Spinal cord (tissue), 9 donors: ENCODE measurements at regions not wholly inside any gene's neighbourhood (a gene's known extent, or its start where the extent isn't known, plus 50 kb on each side); places are given as distances from the start of the nearest gene placed in this dataset.

Source experiments
- DNase-seq, 6 donors: peaks; one replicate each; pipeline versions ENCODE4 v3.0.0 to v3.0.0-alpha.2; 2013 to 2015; ENCODE audit warnings: low spot score in 6 of 6, low read depth in 4 of 6
- H3K27ac ChIP-seq: one replicate; pipeline ENCODE4 v1.5.1; 2013; ENCODE audit warnings: low read depth, low read length, control low read depth
- H3K27me3 ChIP-seq: one replicate; pipeline ENCODE4 v1.6.1; 2013; ENCODE audit warnings: low read length; ENCODE audit not compliant: control insufficient read depth, insufficient read depth
- H3K36me3 ChIP-seq: one replicate; pipeline ENCODE4 v1.6.1; 2013; ENCODE audit warnings: low read length; ENCODE audit not compliant: control insufficient read depth, insufficient read depth
- H3K4me1 ChIP-seq: one replicate; pipeline ENCODE4 v1.6.1; 2013; ENCODE audit warnings: low read length; ENCODE audit not compliant: control insufficient read depth, insufficient read depth
- H3K4me3 ChIP-seq: one replicate; pipeline ENCODE4 v1.5.1; 2013; ENCODE audit warnings: low read depth, low read length, control low read depth
- H3K9me3 ChIP-seq: one replicate; pipeline ENCODE4 v1.6.1; 2013; ENCODE audit warnings: low read length; ENCODE audit not compliant: control insufficient read depth, insufficient read depth
- WGBS: methylation state at CpG from one replicate; pipeline ENCODE4 v1.1.5; 2013; ENCODE audit warnings: missing lambda C conversion rate; ENCODE audit not compliant: insufficient coverage; 5-methylcytosine and 5-hydroxymethylcytosine counted together
- donor health status: healthy.

- H3K4me3 ChIP-seq, result no peak overlapping the region
- H3K27ac ChIP-seq, result no peak overlapping the region
- no peaks in the 10 kb centered on the region for H3K4me1 ChIP-seq
- 17% methylated on average over 2 of the region's 2 CpGs for WGBS
- no peaks in the 10 kb centered on the region for H3K27me3 ChIP-seq
- peak in 2 of 6 donors; percentile 5 to 13 for DNase-seq
- H3K36me3 ChIP-seq, result no peaks in the 10 kb centered on the region
- H3K9me3 ChIP-seq, result no peaks in the 10 kb centered on the region
Measured at GRCh38 chr20:7302250-7302649, 534.8 kb downstream of the BMP2 start.

DNA sequence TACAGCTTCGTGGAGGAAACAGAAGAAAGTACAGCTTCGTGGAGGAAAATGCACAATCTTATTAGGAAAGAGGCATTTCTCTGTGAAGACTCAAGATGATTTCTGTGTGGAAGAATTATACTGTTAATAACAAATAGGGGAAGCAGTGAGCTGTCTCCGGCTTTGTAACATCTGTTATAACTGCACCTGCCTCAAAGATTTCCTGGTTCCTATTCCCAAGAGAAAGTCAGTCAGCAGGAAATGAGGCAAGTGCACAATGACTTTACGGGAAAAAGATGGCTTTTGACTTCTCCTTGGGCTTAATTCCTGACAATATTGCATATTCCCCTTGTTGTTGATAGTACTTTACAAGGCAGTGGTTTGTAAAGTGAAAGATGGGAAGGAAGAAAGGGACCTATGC, 538.5 kb downstream of the BMP2 start:
- no peaks in the 10 kb centered on the region for H3K9me3 ChIP-seq
- 61% methylated on average over 2 of the region's 4 CpGs for WGBS
- H3K4me3 ChIP-seq, result no peak overlapping the region
- H3K36me3 ChIP-seq, result no peaks in the 10 kb centered on the region
- DNase-seq, result peak in 1 of 6 donors; percentile 9
- H3K27me3 ChIP-seq, result no peaks in the 10 kb centered on the region
- no peak overlapping the region for H3K27ac ChIP-seq
- no peaks in the 10 kb centered on the region for H3K4me1 ChIP-seq

DNA sequence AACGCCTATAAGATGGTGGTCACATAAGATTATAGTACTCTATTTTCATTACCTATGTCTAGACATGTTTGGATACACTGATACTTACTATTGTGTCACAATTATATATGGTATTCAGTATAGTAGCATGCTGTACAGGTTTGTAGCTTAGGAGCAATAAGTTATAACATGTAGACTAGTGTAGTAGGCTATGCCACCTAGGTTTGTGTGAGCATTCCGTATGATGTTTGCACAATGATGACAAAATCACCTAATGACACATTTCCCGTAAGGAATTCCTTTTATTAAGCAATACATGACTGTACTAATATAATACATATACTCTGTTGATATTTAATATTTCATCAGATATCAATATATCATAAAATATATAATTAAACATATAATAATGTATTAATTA, 540.7 kb downstream of the BMP2 start:
- WGBS, result no CpG with 5 or more reads among the region's 3 CpGs
- Histone ChIP-seq H3K4me1 (no peaks in the 10 kb centered on the region), H3K27me3 (no peaks in the 10 kb centered on the region), H3K36me3 (no peaks in the 10 kb centered on the region), H3K4me3 (no peak overlapping the region), H3K27ac (no peak overlapping the region), H3K9me3 (no peaks in the 10 kb centered on the region)
- no peak for DNase-seq

DNA sequence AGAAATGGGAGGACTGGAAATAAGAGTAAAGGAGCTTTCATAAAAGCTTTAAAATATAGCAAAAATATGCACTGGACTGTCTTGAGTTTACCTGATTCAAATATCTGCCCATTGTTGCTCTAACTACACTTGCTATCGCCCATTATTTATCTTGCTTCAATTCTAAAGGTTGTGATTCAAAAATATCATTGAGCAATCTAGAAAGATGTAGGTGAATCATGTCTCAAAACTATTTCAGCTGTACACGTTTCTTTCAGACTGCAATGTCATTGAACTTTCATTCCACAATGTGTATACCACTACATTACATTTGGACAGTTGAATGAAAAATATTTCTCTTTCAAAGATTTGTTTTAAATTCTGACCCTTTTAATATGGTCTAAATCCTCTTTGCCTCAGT, 545.6 kb downstream of the BMP2 start:
- H3K4me3 ChIP-seq, result no peak overlapping the region
- WGBS, result no CpG with 5 or more reads among the region's 2 CpGs
- no peaks in the 10 kb centered on the region for H3K36me3 ChIP-seq
- DNase-seq, result no peak
- no peaks in the 10 kb centered on the region for H3K9me3 ChIP-seq
- H3K4me1 ChIP-seq, result no peaks in the 10 kb centered on the region
- H3K27ac ChIP-seq, result no peak overlapping the region
- H3K27me3 ChIP-seq, result no peaks in the 10 kb centered on the region

DNA sequence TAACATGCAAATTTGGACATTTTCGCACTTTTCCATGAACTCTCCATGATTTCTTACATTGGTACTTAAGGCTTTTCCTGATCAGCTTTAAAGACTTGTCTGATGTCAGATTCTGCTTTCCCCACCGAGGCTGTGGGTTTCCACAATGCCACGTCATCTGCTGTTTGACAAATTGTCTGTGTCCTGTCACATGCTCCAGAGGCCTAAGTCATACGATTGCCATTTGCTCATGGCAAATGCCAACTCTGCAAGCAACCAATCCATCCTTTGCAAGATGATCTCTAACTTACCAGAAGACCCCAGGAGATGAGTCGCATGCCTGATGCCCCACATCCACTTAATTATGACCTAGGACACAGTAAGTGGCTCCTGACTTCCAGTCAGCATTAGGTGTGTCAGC, 556.5 kb downstream of the BMP2 start:
- H3K9me3 ChIP-seq, result no peaks in the 10 kb centered on the region
- H3K36me3 ChIP-seq, result no peaks in the 10 kb centered on the region
- no peak for DNase-seq
- H3K27ac ChIP-seq, result no peak overlapping the region
- WGBS, result 89% methylated on average over 4 of the region's 5 CpGs
- H3K27me3 ChIP-seq, result no peaks in the 10 kb centered on the region
- no peaks in the 10 kb centered on the region for H3K4me1 ChIP-seq
- no peak overlapping the region for H3K4me3 ChIP-seq

DNA sequence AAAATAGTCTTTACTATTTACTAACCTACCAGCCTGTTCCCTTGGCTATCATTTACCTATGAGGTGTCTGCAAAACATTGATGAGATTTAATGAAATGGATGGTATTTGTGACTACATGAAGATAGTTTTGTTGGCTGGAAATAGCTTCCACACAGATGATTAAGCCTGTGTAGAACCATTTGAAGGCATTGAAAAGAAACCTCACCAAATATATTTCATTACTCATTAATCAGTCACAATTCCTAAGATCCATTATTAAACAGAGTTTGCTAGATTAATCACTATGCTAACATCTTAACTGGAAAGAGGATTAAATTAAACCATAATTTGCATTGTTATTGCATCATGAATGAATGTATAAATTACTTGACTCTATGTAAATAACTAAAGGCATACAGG, 560.3 kb downstream of the BMP2 start:
- no peaks in the 10 kb centered on the region for H3K27me3 ChIP-seq
- no peak overlapping the region for H3K27ac ChIP-seq
- no peaks in the 10 kb centered on the region for H3K36me3 ChIP-seq
- no peaks in the 10 kb centered on the region for H3K4me1 ChIP-seq
- no peaks in the 10 kb centered on the region for H3K9me3 ChIP-seq
- DNase-seq, result no peak
- H3K4me3 ChIP-seq, result no peak overlapping the region

DNA sequence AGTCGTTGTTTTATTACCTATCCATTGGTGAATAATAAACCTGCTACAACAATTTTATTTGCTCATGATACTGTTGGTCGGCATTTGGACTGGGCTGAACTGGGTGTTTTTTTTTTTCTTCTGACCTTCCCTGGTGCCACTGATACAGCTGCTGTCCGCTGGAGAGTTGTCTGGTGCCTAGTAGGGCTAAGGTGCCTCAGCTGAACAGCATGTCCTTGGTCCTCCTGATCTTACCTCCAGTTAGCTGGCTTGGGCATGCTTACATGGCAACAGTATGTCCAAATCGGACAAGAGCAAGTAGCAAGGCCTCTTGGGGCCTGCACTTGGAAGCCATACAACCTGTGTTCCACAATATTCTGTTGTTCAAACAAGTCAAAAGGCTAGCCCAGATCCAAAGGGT, 563.4 kb downstream of the BMP2 start:
- H3K27me3 ChIP-seq, result no peaks in the 10 kb centered on the region
- no peak overlapping the region for H3K27ac ChIP-seq
- H3K36me3 ChIP-seq, result no peaks in the 10 kb centered on the region
- no peak overlapping the region for H3K4me3 ChIP-seq
- 67% methylated on average over 2 of the region's 4 CpGs for WGBS
- no peak for DNase-seq
- no peaks in the 10 kb centered on the region for H3K4me1 ChIP-seq
- no peaks in the 10 kb centered on the region for H3K9me3 ChIP-seq

DNA sequence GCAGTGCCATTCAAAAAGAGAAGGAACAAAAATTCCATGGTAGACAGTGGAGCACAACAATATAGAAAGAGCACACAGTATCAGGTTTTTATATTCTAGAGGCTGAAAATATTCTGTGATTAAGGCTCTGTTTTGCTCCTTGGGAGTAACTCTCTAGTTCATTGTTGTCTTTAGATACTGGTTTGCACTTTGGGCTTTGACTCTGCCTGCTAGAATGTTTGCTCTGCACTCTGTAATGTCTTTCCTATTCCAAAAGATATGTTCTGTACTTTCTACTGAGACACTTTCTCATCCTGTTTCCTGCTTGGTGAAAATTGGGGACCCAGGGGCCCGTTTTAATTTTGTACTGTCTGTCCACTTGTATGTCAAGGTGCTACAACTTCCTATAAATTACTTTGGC, 564.7 kb downstream of the BMP2 start:
- H3K27me3 ChIP-seq, result no peaks in the 10 kb centered on the region

GRCh38 chr20:7333841-7334240, 566.4 kb downstream of the BMP2 start:
- H3K27me3 ChIP-seq, result no peaks in the 10 kb centered on the region
- no peak overlapping the region for H3K4me3 ChIP-seq
- H3K4me1 ChIP-seq, result no peaks in the 10 kb centered on the region
- H3K27ac ChIP-seq, result no peak overlapping the region
- WGBS, result no CpG with 5 or more reads among the region's 3 CpGs
- H3K36me3 ChIP-seq, result no peaks in the 10 kb centered on the region
- H3K9me3 ChIP-seq, result no peaks in the 10 kb centered on the region
- no peak for DNase-seq

More for the DNA sequence above, 564.7 kb downstream of the BMP2 start:
- no peak overlapping the region for H3K27ac ChIP-seq
- no peak overlapping the region for H3K4me3 ChIP-seq
- no peaks in the 10 kb centered on the region for H3K4me1 ChIP-seq
- H3K36me3 ChIP-seq, result no peaks in the 10 kb centered on the region
- DNase-seq, result no peak
- WGBS, result 67% methylated on average over 1 of the region's 1 CpG
- no peaks in the 10 kb centered on the region for H3K9me3 ChIP-seq

DNA sequence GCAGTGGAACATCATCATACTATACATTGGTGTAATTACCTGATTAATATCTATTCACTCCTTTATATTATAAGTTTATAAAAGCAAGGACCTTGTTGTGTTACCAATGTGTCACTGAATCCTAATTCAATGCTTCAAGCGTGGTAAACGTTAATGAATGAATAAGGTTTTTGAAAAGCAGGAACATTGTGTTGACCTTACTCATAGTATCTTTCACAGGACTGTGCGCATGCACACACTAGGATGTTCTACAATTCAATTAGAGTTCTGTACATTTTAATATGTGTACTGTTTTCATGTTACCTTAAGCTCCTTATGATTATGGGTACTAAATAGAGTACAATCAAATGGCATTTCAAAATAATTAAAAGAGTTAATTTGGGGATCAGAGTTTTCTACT, 578.5 kb downstream of the BMP2 start:
- Histone ChIP-seq H3K4me3 (no peak overlapping the region), H3K36me3 (no peaks in the 10 kb centered on the region), H3K27ac (no peak overlapping the region), H3K9me3 (no peaks in the 10 kb centered on the region), H3K27me3 (no peaks in the 10 kb centered on the region), H3K4me1 (no peaks in the 10 kb centered on the region)
- DNase-seq, result no peak
- WGBS, result no CpG with 5 or more reads among the region's 3 CpGs
